ENCODE measurements at regions not wholly inside any gene's neighbourhood (a gene's known extent, or its start where the extent isn't known, plus 50 kb on each side); places are given as distances from the start of the nearest gene placed in this dataset.
A peak's percentile ranks its signal among the peaks of the same experiment; 100 is the strongest.

- no peak for DNase-seq (ENCODE audit: low read depth)
- H3K4me3 ChIP-seq (ENCODE audit: low read depth, low read length): no peak overlapping the region
- TF ChIP-seq CTCF (conservative IDR thresholded peaks at IDR 0.05; ENCODE audit: low read depth, low read length): no peak
These were observed 87.6 kb upstream of the CFAP20DC start for GRCh38 chr3:59137415-59137814.

- no peak for DNase-seq (ENCODE audit: low read depth)
- TF ChIP-seq CTCF (conservative IDR thresholded peaks at IDR 0.05; ENCODE audit: low read depth, low read length): no peak
- no peak overlapping the region for H3K4me3 ChIP-seq (ENCODE audit: low read depth, low read length)
These were observed 86.3 kb upstream of the CFAP20DC start for GRCh38 chr3:59136081-59136480.

GRCh38 chr3:59135096-59135495 lies 85.3 kb upstream of the CFAP20DC start:
- no peak for TF ChIP-seq CTCF (conservative IDR thresholded peaks at IDR 0.05; ENCODE audit: low read depth, low read length)

GRCh38 chr3:59133311-59133710 lies 83.5 kb upstream of the CFAP20DC start:
- TF ChIP-seq CTCF (conservative IDR thresholded peaks at IDR 0.05; ENCODE audit: low read depth, low read length): no peak
- peak; percentile 43 for DNase-seq (ENCODE audit: low read depth)
- no peak overlapping the region for H3K4me3 ChIP-seq (ENCODE audit: low read depth, low read length)

More at GRCh38 chr3:59135096-59135495, 85.3 kb upstream of the CFAP20DC start:
- no peak overlapping the region for H3K4me3 ChIP-seq (ENCODE audit: low read depth, low read length)
- no peak for DNase-seq (ENCODE audit: low read depth)

- no peak overlapping the region for H3K4me3 ChIP-seq (ENCODE audit: low read depth, low read length)
- no peak for TF ChIP-seq CTCF (conservative IDR thresholded peaks at IDR 0.05; ENCODE audit: low read depth, low read length)
- no peak for DNase-seq (ENCODE audit: low read depth)
These were observed 81.4 kb upstream of the CFAP20DC start for GRCh38 chr3:59131016-59131766.

- no peak for TF ChIP-seq CTCF (conservative IDR thresholded peaks at IDR 0.05; ENCODE audit: low read depth, low read length)
- DNase-seq (ENCODE audit: low read depth): no peak
- no peak overlapping the region for H3K4me3 ChIP-seq (ENCODE audit: low read depth, low read length)
These were observed 78.9 kb upstream of the CFAP20DC start for GRCh38 chr3:59128685-59129084.

GRCh38 chr3:59127071-59127470 lies 77.2 kb upstream of the CFAP20DC start:
- H3K4me3 ChIP-seq (ENCODE audit: low read depth, low read length): no peak overlapping the region
- no peak for TF ChIP-seq CTCF (conservative IDR thresholded peaks at IDR 0.05; ENCODE audit: low read depth, low read length)
- peak; percentile 83 for DNase-seq (ENCODE audit: low read depth)

Data from choroid plexus epithelial cell (primary cell).